Endodermal cell (in vitro differentiated cells): ENCODE measurements at regions not wholly inside any gene's neighbourhood (a gene's known extent, or its start where the extent isn't known, plus 50 kb on each side); places are given as distances from the start of the nearest gene placed in this dataset.

ENCODE experiments used
- DNase-seq: peaks from one replicate; pipeline ENCODE4 v3.0.0-alpha.2; 2017
- H3K27ac ChIP-seq: 2 replicates; pipeline ENCODE4 v1.5.1; 2013; ENCODE audit warnings: mild to moderate bottlenecking, low read depth, low read length, moderate library complexity
- H3K27me3 ChIP-seq: 2 replicates; pipeline ENCODE4 v1.6.1; 2013; ENCODE audit warnings: mild to moderate bottlenecking, low read length, moderate library complexity; ENCODE audit not compliant: insufficient read depth, control insufficient read depth, poor library complexity, severe bottlenecking
- H3K36me3 ChIP-seq: 2 replicates; pipeline ENCODE4 v1.7.0; 2013; ENCODE audit warnings: mild to moderate bottlenecking, low read length, moderate library complexity; ENCODE audit not compliant: control insufficient read depth, insufficient read depth
- H3K4me1 ChIP-seq: one replicate; pipeline ENCODE4 v1.7.0; 2013; ENCODE audit warnings: low read length; ENCODE audit not compliant: control insufficient read depth, insufficient read depth
- H3K4me3 ChIP-seq: 2 replicates; pipeline ENCODE4 v1.5.1; 2013; ENCODE audit warnings: mild to moderate bottlenecking, low read length, moderate library complexity
- H3K9ac ChIP-seq: 2 replicates; pipeline ENCODE4 v1.6.1; 2013; ENCODE audit warnings: mild to moderate bottlenecking, low read length, moderate library complexity; ENCODE audit not compliant: poor library complexity, severe bottlenecking; ENCODE audit errors: extremely low read depth
- H3K9me3 ChIP-seq: 2 replicates; pipeline ENCODE4 v1.6.1; 2013; ENCODE audit warnings: mild to moderate bottlenecking, low read length, moderate library complexity; ENCODE audit not compliant: control insufficient read depth
- H3K27ac Mint-ChIP-seq: 2 replicates; pipeline ENCODE4 v1.8.0; 2020; ENCODE audit warnings: mixed read lengths
- H3K27me3 Mint-ChIP-seq: 2 replicates; pipeline ENCODE4 v1.8.0; 2021; ENCODE audit warnings: mild to moderate bottlenecking, mixed read lengths; ENCODE audit not compliant: insufficient read depth
- H3K36me3 Mint-ChIP-seq: 2 replicates; pipeline ENCODE4 v1.8.0; 2020; ENCODE audit warnings: low read depth, mixed read lengths
- H3K4me1 Mint-ChIP-seq: 2 replicates; pipeline ENCODE4 v1.8.0; 2020; ENCODE audit warnings: mixed read lengths
- H3K4me3 Mint-ChIP-seq: 2 replicates; pipeline ENCODE4 v1.8.0; 2020; ENCODE audit warnings: mild to moderate bottlenecking, moderate library complexity, mixed read lengths
- H3K9me3 Mint-ChIP-seq: 2 replicates; pipeline ENCODE4 v1.8.0; 2020; ENCODE audit warnings: mild to moderate bottlenecking, mixed read lengths
- WGBS, 2 experiments: methylation state at CpG; one replicate each; pipeline versions ENCODE4 v1.1.5 to v1.1.7; 2013; ENCODE audit warnings: missing lambda C conversion rate in 2 of 2, mixed read lengths in 1 of 2; ENCODE audit not compliant: insufficient coverage in 1 of 2, insufficient read length in 1 of 2; 5-methylcytosine and 5-hydroxymethylcytosine counted together
- TF ChIP-seq, protein P1 (sequence below): fragments of 200-600 bp; sonication (generic); conservative IDR thresholded peaks from 2 replicates; pipeline ENCODE4 v1.5.0; 2021; ENCODE audit warnings: antibody characterized with exemption, mild to moderate bottlenecking

DNA sequence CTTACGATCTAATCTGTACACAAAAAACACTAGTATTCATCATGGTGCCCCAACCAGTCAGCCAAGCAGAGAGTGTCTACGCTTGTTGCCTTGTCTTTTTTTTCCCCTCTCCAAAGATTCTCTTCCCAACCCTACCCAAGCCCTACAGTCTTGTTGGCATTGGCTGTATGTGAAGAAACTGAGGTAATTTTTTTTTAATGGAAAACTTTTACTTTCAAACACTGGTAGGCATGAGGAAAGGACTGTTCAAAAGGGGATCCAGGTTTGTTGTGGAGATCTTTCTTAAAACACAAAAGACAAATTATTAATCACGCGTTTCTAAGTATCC is 89.2 kb upstream of the PRSS16 start:
- Histone ChIP-seq H3K36me3 (no peaks in the 10 kb centered on the region), H3K9me3 (no peaks in the 10 kb centered on the region), H3K27me3 (no peaks in the 10 kb centered on the region), H3K9ac (no peak overlapping the region), H3K27ac (no peak overlapping the region), H3K4me3 (peak overlapping the region; percentile 88), H3K4me1 (no peaks in the 10 kb centered on the region)
- no peaks in the 10 kb centered on the region for H3K9me3 Mint-ChIP-seq
- peaks cover 7% of the 10 kb centered on the region for H3K4me1 Mint-ChIP-seq
- peaks cover 12% of the 10 kb centered on the region for H3K27me3 Mint-ChIP-seq
- 83% methylated on average over 4 of the region's 4 CpGs; no CpG with 5 or more reads in 1 of the 2 experiments for WGBS, 2 experiments
- H3K27ac Mint-ChIP-seq = no peak overlapping the region
- H3K4me3 Mint-ChIP-seq = peak overlapping the region; percentile 72
- TF ChIP-seq, protein P1, sequence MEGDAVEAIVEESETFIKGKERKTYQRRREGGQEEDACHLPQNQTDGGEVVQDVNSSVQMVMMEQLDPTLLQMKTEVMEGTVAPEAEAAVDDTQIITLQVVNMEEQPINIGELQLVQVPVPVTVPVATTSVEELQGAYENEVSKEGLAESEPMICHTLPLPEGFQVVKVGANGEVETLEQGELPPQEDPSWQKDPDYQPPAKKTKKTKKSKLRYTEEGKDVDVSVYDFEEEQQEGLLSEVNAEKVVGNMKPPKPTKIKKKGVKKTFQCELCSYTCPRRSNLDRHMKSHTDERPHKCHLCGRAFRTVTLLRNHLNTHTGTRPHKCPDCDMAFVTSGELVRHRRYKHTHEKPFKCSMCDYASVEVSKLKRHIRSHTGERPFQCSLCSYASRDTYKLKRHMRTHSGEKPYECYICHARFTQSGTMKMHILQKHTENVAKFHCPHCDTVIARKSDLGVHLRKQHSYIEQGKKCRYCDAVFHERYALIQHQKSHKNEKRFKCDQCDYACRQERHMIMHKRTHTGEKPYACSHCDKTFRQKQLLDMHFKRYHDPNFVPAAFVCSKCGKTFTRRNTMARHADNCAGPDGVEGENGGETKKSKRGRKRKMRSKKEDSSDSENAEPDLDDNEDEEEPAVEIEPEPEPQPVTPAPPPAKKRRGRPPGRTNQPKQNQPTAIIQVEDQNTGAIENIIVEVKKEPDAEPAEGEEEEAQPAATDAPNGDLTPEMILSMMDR = no peak
- DNase-seq = no peak
- H3K36me3 Mint-ChIP-seq = no peaks in the 10 kb centered on the region

DNA sequence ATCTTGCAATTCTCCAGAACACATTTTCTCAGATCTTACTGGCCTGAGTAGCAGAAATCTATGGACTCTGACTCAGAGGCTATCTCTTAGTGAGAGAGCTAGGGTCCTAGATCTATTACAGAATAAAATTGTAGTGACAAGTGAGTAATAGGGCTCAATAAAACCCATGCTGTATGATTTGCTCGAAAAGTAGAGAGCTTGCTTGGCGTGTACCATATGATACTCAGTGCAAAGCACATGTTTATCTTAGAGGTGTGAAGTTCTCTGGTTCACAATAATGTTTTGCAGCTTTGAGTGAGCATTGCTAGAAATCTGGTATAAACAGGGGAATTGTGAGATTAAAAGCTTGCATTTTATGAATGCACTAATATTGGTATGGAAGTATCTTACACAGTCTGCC is 87.8 kb upstream of the PRSS16 start:
- H3K9me3 ChIP-seq = no peaks in the 10 kb centered on the region
- TF ChIP-seq, protein P1 = no peak
- no peak overlapping the region for H3K27ac ChIP-seq
- Mint-ChIP-seq H3K36me3 (no peaks in the 10 kb centered on the region), H3K9me3 (no peaks in the 10 kb centered on the region), H3K4me1 (peaks cover 7% of the 10 kb centered on the region), H3K27me3 (peaks cover 12% of the 10 kb centered on the region), H3K4me3 (no peak overlapping the region), H3K27ac (no peak overlapping the region)
- no peaks in the 10 kb centered on the region for H3K4me1 ChIP-seq
- H3K9ac ChIP-seq = no peak overlapping the region
- DNase-seq = no peak
- WGBS, 2 experiments = 91 to 96% methylated on average over 2 of the region's 2 CpGs
- H3K4me3 ChIP-seq = no peak overlapping the region
- H3K27me3 ChIP-seq = no peaks in the 10 kb centered on the region
- no peaks in the 10 kb centered on the region for H3K36me3 ChIP-seq

DNA sequence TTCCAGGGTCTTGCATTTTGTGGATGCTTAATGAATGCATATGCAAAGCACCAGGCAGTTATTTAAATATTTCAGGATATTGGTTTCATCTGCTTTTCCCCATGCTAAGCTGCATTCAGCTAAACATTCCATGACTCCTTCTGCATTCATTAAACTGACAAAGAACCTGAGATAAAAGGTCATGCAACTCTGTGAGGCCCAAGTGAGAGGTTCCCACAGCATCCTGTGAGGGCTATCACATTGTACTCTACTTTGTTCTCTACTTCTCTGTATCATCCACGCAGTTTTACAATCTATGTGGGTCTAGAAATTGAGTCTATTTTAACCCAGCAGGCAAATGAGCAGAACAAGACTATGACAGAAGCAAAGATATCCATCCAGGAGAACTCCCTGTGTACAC is 86.4 kb upstream of the PRSS16 start:
- no peak overlapping the region for H3K27ac ChIP-seq

More for the DNA sequence above, 86.4 kb upstream of the PRSS16 start:
- 43 to 60% methylated on average over 1 of the region's 1 CpG for WGBS, 2 experiments
- peaks cover 12% of the 10 kb centered on the region for H3K27me3 Mint-ChIP-seq
- Histone ChIP-seq H3K36me3 (no peaks in the 10 kb centered on the region), H3K4me1 (no peaks in the 10 kb centered on the region), H3K9me3 (no peaks in the 10 kb centered on the region), H3K9ac (no peak overlapping the region), H3K27me3 (no peaks in the 10 kb centered on the region), H3K4me3 (no peak overlapping the region)
- H3K9me3 Mint-ChIP-seq = no peaks in the 10 kb centered on the region
- peaks cover 7% of the 10 kb centered on the region for H3K4me1 Mint-ChIP-seq
- no peak overlapping the region for H3K4me3 Mint-ChIP-seq
- TF ChIP-seq, protein P1 = no peak
- no peak for DNase-seq
- no peaks in the 10 kb centered on the region for H3K36me3 Mint-ChIP-seq
- H3K27ac Mint-ChIP-seq = no peak overlapping the region
